ENCODE measurements at regions not wholly inside any gene's neighbourhood (a gene's known extent, or its start where the extent isn't known, plus 50 kb on each side); places are given as distances from the start of the nearest gene placed in this dataset.

- TF ChIP-seq CTCF (IDR thresholded peaks at IDR 0.05; ENCODE audit: poor library complexity, severe bottlenecking): no peak
- no peaks in the 10 kb centered on the region for H3K27me3 ChIP-seq (ENCODE audit: insufficient read depth, poor library complexity, severe bottlenecking)
- H3K36me3 ChIP-seq (ENCODE audit: low read depth): no peaks in the 10 kb centered on the region
- H3K9me3 ChIP-seq (ENCODE audit: severe bottlenecking): no peaks in the 10 kb centered on the region
- DNase-seq (ENCODE audit: low spot score) (no peak), ATAC-seq (ENCODE audit: low read depth) (no peak)
- no peaks in the 10 kb centered on the region for H3K4me1 ChIP-seq (ENCODE audit: insufficient read depth, poor library complexity, severe bottlenecking)
- H3K4me3 ChIP-seq (ENCODE audit: severe bottlenecking): no peak overlapping the region
- H3K27ac ChIP-seq (ENCODE audit: poor library complexity, severe bottlenecking): no peak overlapping the region
These were observed 70.5 kb downstream of the PYDC2 start for GRCh38 chr3:191531434-191531972.

- ATAC-seq (ENCODE audit: low read depth): no peak
- no peak for TF ChIP-seq CTCF (IDR thresholded peaks at IDR 0.05; ENCODE audit: poor library complexity, severe bottlenecking)
- Histone ChIP-seq H3K9me3 (ENCODE audit: severe bottlenecking) (no peaks in the 10 kb centered on the region), H3K4me3 (ENCODE audit: severe bottlenecking) (no peak overlapping the region), H3K4me1 (ENCODE audit: insufficient read depth, poor library complexity, severe bottlenecking) (no peaks in the 10 kb centered on the region), H3K27ac (ENCODE audit: poor library complexity, severe bottlenecking) (no peak overlapping the region), H3K27me3 (ENCODE audit: insufficient read depth, poor library complexity, severe bottlenecking) (no peaks in the 10 kb centered on the region), H3K36me3 (ENCODE audit: low read depth) (no peaks in the 10 kb centered on the region)
- no peak for DNase-seq (ENCODE audit: low spot score)
These were observed 82.1 kb downstream of the PYDC2 start for GRCh38 chr3:191543018-191543417.

- no peaks in the 10 kb centered on the region for H3K9me3 ChIP-seq (ENCODE audit: severe bottlenecking)
- DNase-seq (ENCODE audit: low spot score) (no peak), ATAC-seq (ENCODE audit: low read depth) (no peak)
- no peak overlapping the region for H3K4me3 ChIP-seq (ENCODE audit: severe bottlenecking)
- TF ChIP-seq CTCF (IDR thresholded peaks at IDR 0.05; ENCODE audit: poor library complexity, severe bottlenecking): no peak
- no peak overlapping the region for H3K27ac ChIP-seq (ENCODE audit: poor library complexity, severe bottlenecking)
- no peaks in the 10 kb centered on the region for H3K4me1 ChIP-seq (ENCODE audit: insufficient read depth, poor library complexity, severe bottlenecking)
- H3K36me3 ChIP-seq (ENCODE audit: low read depth): no peaks in the 10 kb centered on the region
- H3K27me3 ChIP-seq (ENCODE audit: insufficient read depth, poor library complexity, severe bottlenecking): no peaks in the 10 kb centered on the region
These were observed 82.9 kb downstream of the PYDC2 start for GRCh38 chr3:191543897-191544296.

- no peak overlapping the region for H3K27ac ChIP-seq (ENCODE audit: poor library complexity, severe bottlenecking)
- no peak for TF ChIP-seq CTCF (IDR thresholded peaks at IDR 0.05; ENCODE audit: poor library complexity, severe bottlenecking)
- ATAC-seq (ENCODE audit: low read depth) (no peak), DNase-seq (ENCODE audit: low spot score) (no peak)
- H3K4me3 ChIP-seq (ENCODE audit: severe bottlenecking): no peak overlapping the region
- no peaks in the 10 kb centered on the region for H3K27me3 ChIP-seq (ENCODE audit: insufficient read depth, poor library complexity, severe bottlenecking)
- H3K4me1 ChIP-seq (ENCODE audit: insufficient read depth, poor library complexity, severe bottlenecking): no peaks in the 10 kb centered on the region
- H3K36me3 ChIP-seq (ENCODE audit: low read depth): no peaks in the 10 kb centered on the region
- H3K9me3 ChIP-seq (ENCODE audit: severe bottlenecking): no peaks in the 10 kb centered on the region
These were observed 88.4 kb downstream of the PYDC2 start for GRCh38 chr3:191549357-191549756.

- no peak for TF ChIP-seq CTCF (IDR thresholded peaks at IDR 0.05; ENCODE audit: poor library complexity, severe bottlenecking)
- H3K36me3 ChIP-seq (ENCODE audit: low read depth): no peaks in the 10 kb centered on the region
- no peak overlapping the region for H3K27ac ChIP-seq (ENCODE audit: poor library complexity, severe bottlenecking)
- no peaks in the 10 kb centered on the region for H3K27me3 ChIP-seq (ENCODE audit: insufficient read depth, poor library complexity, severe bottlenecking)
- H3K4me1 ChIP-seq (ENCODE audit: insufficient read depth, poor library complexity, severe bottlenecking): no peaks in the 10 kb centered on the region
- no peak overlapping the region for H3K4me3 ChIP-seq (ENCODE audit: severe bottlenecking)
- ATAC-seq (ENCODE audit: low read depth) (no peak), DNase-seq (ENCODE audit: low spot score) (no peak)
- H3K9me3 ChIP-seq (ENCODE audit: severe bottlenecking): no peaks in the 10 kb centered on the region
These were observed 94.1 kb downstream of the PYDC2 start for GRCh38 chr3:191555037-191555436.
